ENCODE measurements at regions not wholly inside any gene's neighbourhood (a gene's known extent, or its start where the extent isn't known, plus 50 kb on each side); places are given as distances from the start of the nearest gene placed in this dataset.

- TF ChIP-seq POLR2A (IDR thresholded peaks at IDR 0.05) (no peak), CTCF (IDR thresholded peaks at IDR 0.05) (no peak)
Observed at GRCh38 chr6:6912817-6913744, 194.7 kb upstream of the RREB1 start.

Measured in esophagus squamous epithelium (tissue), 4 donors.